SIG-M5 treated with dmso at 0.1 percent for 504 hours (cell line): ENCODE measurements at regions not wholly inside any gene's neighbourhood (a gene's known extent, or its start where the extent isn't known, plus 50 kb on each side); places are given as distances from the start of the nearest gene placed in this dataset.

Experiments used
- DNase-seq: peaks from one replicate; lab custom pipeline; 2025; ENCODE audit not compliant: unreplicated experiment; lab: John Stamatoyannopoulos, UW

- DNase-seq, result no peak
Measured at GRCh38 chr1:112196731-112197130, 199.3 kb upstream of the CTTNBP2NL start.

GRCh38 chr1:112209493-112209892 lies 186.5 kb upstream of the CTTNBP2NL start:
- no peak for DNase-seq

- no peak for DNase-seq
Measured at GRCh38 chr1:112219267-112219666, 176.7 kb upstream of the CTTNBP2NL start.

- no peak for DNase-seq
Measured at GRCh38 chr1:112230232-112230631, 165.8 kb upstream of the CTTNBP2NL start.

GRCh38 chr1:112231331-112231730 lies 164.7 kb upstream of the CTTNBP2NL start:
- no peak for DNase-seq

GRCh38 chr1:112232848-112233247 lies 163.2 kb upstream of the CTTNBP2NL start:
- no peak for DNase-seq

- no peak for DNase-seq
Measured at GRCh38 chr1:112234710-112235109, 161.3 kb upstream of the CTTNBP2NL start.

- DNase-seq, result no peak
Measured at GRCh38 chr1:112237983-112238545, 157.9 kb upstream of the CTTNBP2NL start.

GRCh38 chr1:112239683-112240330 lies 156.2 kb upstream of the CTTNBP2NL start:
- no peak for DNase-seq

- DNase-seq, result no peak
Measured at GRCh38 chr1:112242470-112242869, 153.5 kb upstream of the CTTNBP2NL start.

- DNase-seq, result no peak
Measured at GRCh38 chr1:112244131-112244530, 151.9 kb upstream of the CTTNBP2NL start.

GRCh38 chr1:112245114-112245513 lies 150.9 kb upstream of the CTTNBP2NL start:
- DNase-seq, result no peak

- no peak for DNase-seq
Measured at GRCh38 chr1:112247036-112247597, 148.9 kb upstream of the CTTNBP2NL start.

GRCh38 chr1:112247961-112248360 lies 148.1 kb upstream of the CTTNBP2NL start:
- DNase-seq, result no peak

GRCh38 chr1:112250892-112251291 lies 145.1 kb upstream of the CTTNBP2NL start:
- DNase-seq, result no peak

GRCh38 chr1:112251766-112252506 lies 144.1 kb upstream of the CTTNBP2NL start:
- no peak for DNase-seq

GRCh38 chr1:112253366-112253765 lies 142.6 kb upstream of the CTTNBP2NL start:
- DNase-seq, result no peak

- no peak for DNase-seq
Measured at GRCh38 chr1:112255080-112255479, 140.9 kb upstream of the CTTNBP2NL start.

- DNase-seq, result no peak
Measured at GRCh38 chr1:112256411-112256810, 139.6 kb upstream of the CTTNBP2NL start.

- DNase-seq, result no peak
Measured at GRCh38 chr1:112257043-112257835, 138.8 kb upstream of the CTTNBP2NL start.

GRCh38 chr1:112260699-112261098 lies 135.3 kb upstream of the CTTNBP2NL start:
- no peak for DNase-seq
